ENCODE measurements at regions not wholly inside any gene's neighbourhood (a gene's known extent, or its start where the extent isn't known, plus 50 kb on each side); places are given as distances from the start of the nearest gene placed in this dataset.
"Not testable (repeated sequence)": the region's sequence is repeated elsewhere in the genome, so short reads cannot be mapped to it uniquely, and the experiment has no call there.

DNA sequence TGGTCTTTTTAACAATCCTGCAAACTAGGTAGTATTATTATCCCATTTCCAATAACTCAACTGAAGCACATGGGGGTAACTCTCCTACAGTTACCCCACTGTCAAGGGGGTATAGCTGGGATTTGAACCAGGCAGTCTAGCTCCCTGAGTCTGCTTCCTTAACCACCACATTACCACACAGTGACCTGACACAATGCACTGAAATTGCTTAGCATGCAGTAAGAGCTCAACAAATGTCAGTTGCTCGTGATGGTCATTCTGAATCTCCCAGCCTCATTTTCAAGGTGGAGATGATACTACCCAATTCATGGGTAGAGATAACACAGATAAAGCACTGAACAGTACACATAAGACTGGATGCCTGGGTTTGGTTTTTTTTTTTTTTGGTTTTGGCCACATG is 193.2 kb upstream of the MYLIP start:
- Histone ChIP-seq H3K27me3 (no peaks in the 10 kb centered on the region), H3K27ac (no peak overlapping the region), H3K4me1 (no peaks in the 10 kb centered on the region), H3K4me3 (no peak overlapping the region), H3K9me3 (peaks cover 0 to 24% (median 11%) of the 10 kb centered on the region in 4 donors), H3K36me3 (no peaks in the 10 kb centered on the region)
- intact Hi-C loops (cut with DNase I; ENCODE audit: low total_unique reads), result no loop called here
- 87 to 100% (median 91%) methylated on average over 1 of the region's 1 CpG for WGBS, 5 donors
- no peak for DNase-seq
- TF ChIP-seq, protein P1, sequence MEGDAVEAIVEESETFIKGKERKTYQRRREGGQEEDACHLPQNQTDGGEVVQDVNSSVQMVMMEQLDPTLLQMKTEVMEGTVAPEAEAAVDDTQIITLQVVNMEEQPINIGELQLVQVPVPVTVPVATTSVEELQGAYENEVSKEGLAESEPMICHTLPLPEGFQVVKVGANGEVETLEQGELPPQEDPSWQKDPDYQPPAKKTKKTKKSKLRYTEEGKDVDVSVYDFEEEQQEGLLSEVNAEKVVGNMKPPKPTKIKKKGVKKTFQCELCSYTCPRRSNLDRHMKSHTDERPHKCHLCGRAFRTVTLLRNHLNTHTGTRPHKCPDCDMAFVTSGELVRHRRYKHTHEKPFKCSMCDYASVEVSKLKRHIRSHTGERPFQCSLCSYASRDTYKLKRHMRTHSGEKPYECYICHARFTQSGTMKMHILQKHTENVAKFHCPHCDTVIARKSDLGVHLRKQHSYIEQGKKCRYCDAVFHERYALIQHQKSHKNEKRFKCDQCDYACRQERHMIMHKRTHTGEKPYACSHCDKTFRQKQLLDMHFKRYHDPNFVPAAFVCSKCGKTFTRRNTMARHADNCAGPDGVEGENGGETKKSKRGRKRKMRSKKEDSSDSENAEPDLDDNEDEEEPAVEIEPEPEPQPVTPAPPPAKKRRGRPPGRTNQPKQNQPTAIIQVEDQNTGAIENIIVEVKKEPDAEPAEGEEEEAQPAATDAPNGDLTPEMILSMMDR (IDR thresholded peaks at IDR 0.05), result no peak
- no peak for TF ChIP-seq POLR2AphosphoS5 (IDR thresholded peaks at IDR 0.05)
- TF ChIP-seq POLR2A (IDR thresholded peaks at IDR 0.05), result no peak
- no peak for TF ChIP-seq EP300 (IDR thresholded peaks at IDR 0.05)

DNA sequence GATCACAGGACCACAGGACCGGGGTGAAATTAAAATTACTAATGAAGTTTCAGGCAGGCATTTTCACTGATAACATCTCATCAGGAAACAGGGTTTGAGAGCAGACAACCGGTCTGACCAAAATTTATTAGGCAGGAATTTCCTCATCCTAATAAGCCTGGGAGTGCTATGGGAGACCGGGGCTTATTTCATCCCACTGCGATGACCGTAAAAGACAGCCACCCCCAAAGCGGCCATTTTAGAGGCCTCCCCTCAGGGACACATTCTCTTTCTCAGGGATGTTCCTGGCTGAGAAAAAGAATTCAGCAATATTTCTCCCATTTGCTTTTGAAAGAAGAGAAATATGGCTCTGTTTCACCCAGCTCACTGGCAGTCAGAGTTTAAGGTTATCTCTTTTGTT is 197.2 kb upstream of the MYLIP start:
- H3K4me3 ChIP-seq; H3K27me3 ChIP-seq; H3K36me3 ChIP-seq; DNase-seq; intact Hi-C loops (cut with DNase I; ENCODE audit: low total_unique reads); H3K27ac ChIP-seq; H3K4me1 ChIP-seq: not testable (repeated sequence)
- 80 to 95% (median 91%) methylated on average over 6 of the region's 6 CpGs for WGBS, 5 donors
- H3K9me3 ChIP-seq, result peaks cover 0 to 25% (median 11%) of the 10 kb centered on the region in 4 donors

DNA sequence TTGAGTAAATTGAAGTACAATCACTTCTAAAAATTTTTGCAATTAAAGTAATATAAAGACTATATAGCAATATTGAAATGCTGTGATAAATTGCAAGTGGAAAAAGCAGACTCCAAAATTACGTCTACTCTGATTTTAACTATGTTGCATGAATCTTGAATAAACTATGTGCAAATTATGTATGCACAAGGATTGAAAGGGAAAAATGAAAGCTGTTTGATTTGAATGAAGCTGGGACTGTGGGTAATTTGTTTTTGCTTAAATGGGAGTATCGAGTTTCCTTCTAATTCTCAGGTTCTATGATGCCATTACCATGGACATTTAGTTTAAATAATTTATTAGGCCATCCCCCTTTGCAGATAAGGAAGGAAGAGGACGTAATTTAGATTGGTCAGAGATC is 198.7 kb upstream of the MYLIP start:
- H3K27me3 ChIP-seq, result no peaks in the 10 kb centered on the region
- H3K27ac ChIP-seq, result no peak overlapping the region
- DNase-seq, result no peak
- no peaks in the 10 kb centered on the region for H3K36me3 ChIP-seq
- intact Hi-C loops (cut with DNase I; ENCODE audit: low total_unique reads), result no loop called here
- H3K4me3 ChIP-seq, result no peak overlapping the region
- TF ChIP-seq POLR2A (IDR thresholded peaks at IDR 0.05) (no peak), POLR2AphosphoS5 (IDR thresholded peaks at IDR 0.05) (no peak), EP300 (IDR thresholded peaks at IDR 0.05) (no peak)
- TF ChIP-seq, protein P1 (IDR thresholded peaks at IDR 0.05), result no peak
- H3K4me1 ChIP-seq, result no peaks in the 10 kb centered on the region
- peaks cover 0 to 25% (median 11%) of the 10 kb centered on the region in 4 donors for H3K9me3 ChIP-seq
- 80 to 92% (median 84%) methylated on average over 3 of the region's 3 CpGs for WGBS, 5 donors

DNA sequence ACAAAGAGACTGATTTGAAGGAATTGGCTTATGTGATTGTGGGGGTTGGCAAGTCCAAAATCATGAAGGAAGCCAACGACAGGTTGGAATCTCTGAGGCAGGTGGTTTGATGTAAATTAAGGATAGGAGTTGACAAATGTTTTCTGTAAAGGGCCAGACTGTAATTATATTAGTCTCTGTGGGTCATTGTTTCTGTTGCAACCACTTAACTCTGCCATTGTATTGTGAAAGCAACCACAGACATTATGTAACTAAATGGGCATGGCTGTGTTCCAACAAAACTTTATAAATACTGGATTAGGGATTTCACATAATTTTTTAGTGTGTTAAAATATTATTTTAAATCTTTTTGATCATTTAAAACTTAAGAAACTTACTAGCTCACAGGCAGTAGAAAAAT is 199.2 kb upstream of the MYLIP start:
- peaks cover 0 to 25% (median 11%) of the 10 kb centered on the region in 4 donors for H3K9me3 ChIP-seq
- intact Hi-C loops (cut with DNase I; ENCODE audit: low total_unique reads), result no loop called here
- no peak for TF ChIP-seq POLR2A (IDR thresholded peaks at IDR 0.05)
- TF ChIP-seq, protein P1 (IDR thresholded peaks at IDR 0.05), result no peak
- no peak for TF ChIP-seq EP300 (IDR thresholded peaks at IDR 0.05)
- TF ChIP-seq POLR2AphosphoS5 (IDR thresholded peaks at IDR 0.05), result no peak
- DNase-seq, result no peak
- 59 to 86% (median 67%) methylated on average over 1 of the region's 1 CpG for WGBS, 5 donors
- no peaks in the 10 kb centered on the region for H3K36me3 ChIP-seq
- no peaks in the 10 kb centered on the region for H3K4me1 ChIP-seq
- no peak overlapping the region for H3K27ac ChIP-seq
- no peak overlapping the region for H3K4me3 ChIP-seq
- no peaks in the 10 kb centered on the region for H3K27me3 ChIP-seq

DNA sequence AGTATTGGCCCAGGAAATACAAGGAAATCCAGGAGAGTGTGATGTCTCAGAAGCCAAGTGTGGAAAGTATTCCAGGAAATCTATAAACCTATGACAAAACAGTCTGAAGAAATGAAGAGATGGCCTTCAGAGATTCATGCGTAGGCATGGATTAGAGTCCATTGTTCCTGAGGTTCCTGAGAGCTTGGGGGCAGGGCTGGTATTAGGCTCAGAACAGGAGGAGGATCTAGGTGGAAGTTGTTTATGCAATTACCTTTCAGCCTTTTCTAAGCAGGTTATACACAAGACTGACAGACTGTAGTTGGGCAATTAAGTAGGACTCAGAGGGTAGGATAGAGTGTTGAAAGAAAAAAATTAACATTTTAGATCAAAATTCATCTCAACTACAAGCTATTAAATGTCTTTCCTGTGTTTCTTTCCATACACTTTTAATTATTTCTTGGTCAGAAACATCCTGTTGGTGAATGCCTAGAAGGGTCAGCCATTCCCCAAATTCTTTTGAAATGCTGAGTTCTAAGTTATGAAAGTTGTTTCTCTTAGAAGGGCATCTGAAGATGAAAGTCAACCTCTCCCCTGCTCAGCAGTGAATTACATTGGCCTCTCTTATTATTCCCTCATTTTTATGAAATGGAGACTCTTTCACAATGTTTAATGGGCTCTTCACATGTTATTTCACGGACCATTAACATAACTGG is 201.2 kb upstream of the MYLIP start:
- intact Hi-C loops (cut with DNase I; ENCODE audit: low total_unique reads), result no loop called here
- TF ChIP-seq POLR2AphosphoS5 (IDR thresholded peaks at IDR 0.05) (no peak), POLR2A (IDR thresholded peaks at IDR 0.05) (no peak), EP300 (IDR thresholded peaks at IDR 0.05) (no peak)
- TF ChIP-seq, protein P1 (IDR thresholded peaks at IDR 0.05), result no peak
- 80 to 93% (median 87%) methylated on average over 2 of the region's 2 CpGs for WGBS, 5 donors
- DNase-seq, result no peak
- no peaks in the 10 kb centered on the region for H3K27me3 ChIP-seq
- no peak overlapping the region for H3K4me3 ChIP-seq
- H3K36me3 ChIP-seq, result no peaks in the 10 kb centered on the region
- H3K27ac ChIP-seq, result no peak overlapping the region
- H3K4me1 ChIP-seq, result no peaks in the 10 kb centered on the region
- H3K9me3 ChIP-seq, result peaks cover 0 to 25% (median 11%) of the 10 kb centered on the region in 4 donors

Measured in stomach (tissue), 8 donors.